Karpas-422 (cell line): ENCODE measurements at regions not wholly inside any gene's neighbourhood (a gene's known extent, or its start where the extent isn't known, plus 50 kb on each side); places are given as distances from the start of the nearest gene placed in this dataset.

Experiments used
- DNase-seq: peaks from one replicate; pipeline ENCODE4 v3.0.0-alpha.2; 2015
- H2AFZ ChIP-seq: fragments of 200-600 bp; sonication (generic); 2 replicates; pipeline ENCODE4 v1.6.1; 2014; ENCODE audit warnings: antibody characterized with exemption, low read length, mixed read lengths
- H3K27ac ChIP-seq: fragments of 200-600 bp; sonication (generic); 2 replicates; pipeline ENCODE4 v1.5.1; 2014; ENCODE audit warnings: mild to moderate bottlenecking, low read length, moderate library complexity
- H3K27me3 ChIP-seq: fragments of 200-600 bp; sonication (generic); 2 replicates; pipeline ENCODE4 v1.6.1; 2014; ENCODE audit warnings: low read length, mixed read lengths
- H3K36me3 ChIP-seq: fragments of 200-600 bp; sonication (generic); 2 replicates; pipeline ENCODE4 v1.6.1; 2014; ENCODE audit warnings: low read length, mixed read lengths; ENCODE audit not compliant: insufficient read depth
- H3K4me1 ChIP-seq: fragments of 200-600 bp; sonication (generic); 2 replicates; pipeline ENCODE4 v1.6.1; 2014; ENCODE audit warnings: mild to moderate bottlenecking, low read length, mixed read lengths
- H3K4me2 ChIP-seq: fragments of 200-600 bp; sonication (generic); 2 replicates; pipeline ENCODE4 v1.6.1; 2014; ENCODE audit warnings: low read length, low read depth, mild to moderate bottlenecking; ENCODE audit not compliant: poor library complexity, severe bottlenecking
- H3K4me3 ChIP-seq: fragments of 200-600 bp; sonication (generic); 2 replicates; pipeline ENCODE4 v1.5.1; 2014; ENCODE audit warnings: mild to moderate bottlenecking, antibody characterized with exemption, low read length, mixed read lengths
- H3K79me2 ChIP-seq: fragments of 200-600 bp; sonication (generic); 2 replicates; pipeline ENCODE4 v1.6.1; 2014; ENCODE audit warnings: mild to moderate bottlenecking, low read length, mixed read lengths
- H3K9ac ChIP-seq: fragments of 200-600 bp; sonication (generic); 2 replicates; pipeline ENCODE4 v1.6.0; 2014; ENCODE audit warnings: low read length
- H3K9me2 ChIP-seq: fragments of 200-600 bp; sonication (generic), shearing (Covaris generic); replicated peaks from 2 replicates; pipeline ENCODE4 v1.6.0; 2014; ENCODE audit warnings: mild to moderate bottlenecking, low read length, moderate library complexity; ENCODE audit not compliant: insufficient read depth
- H3K9me3 ChIP-seq: fragments of 300-700, 200-600 bp; sonication (generic); 2 replicates; pipeline ENCODE4 v1.6.1; 2014; ENCODE audit warnings: low read length, mixed read lengths
- H4K20me1 ChIP-seq: fragments of 200-600 bp; sonication (generic); 2 replicates; pipeline ENCODE4 v1.6.1; 2014; ENCODE audit warnings: mild to moderate bottlenecking, antibody characterized with exemption, low read length, low read depth; ENCODE audit not compliant: insufficient read depth

- H3K9ac ChIP-seq, result no peak overlapping the region
- no peak overlapping the region for H3K4me2 ChIP-seq
- no peaks in the 10 kb centered on the region for H4K20me1 ChIP-seq
- H3K27me3 ChIP-seq, result no peaks in the 10 kb centered on the region
- peaks cover 11% of the 10 kb centered on the region; the same call in 1 of the 2 replicates for H3K9me3 ChIP-seq
- H3K27ac ChIP-seq, result no peak overlapping the region
- no peak overlapping the region for H3K4me3 ChIP-seq
- peak; percentile 79 for DNase-seq
- no peaks in the 10 kb centered on the region for H3K79me2 ChIP-seq
- no peak overlapping the region for H2AFZ ChIP-seq
- H3K36me3 ChIP-seq, result no peaks in the 10 kb centered on the region
- peaks cover 4% of the 10 kb centered on the region; the same call in 1 of the 2 replicates for H3K9me2 ChIP-seq
- no peaks in the 10 kb centered on the region for H3K4me1 ChIP-seq
Measured at GRCh38 chr14:48398675-48399282, 723.4 kb upstream of the MDGA2 start.

DNA sequence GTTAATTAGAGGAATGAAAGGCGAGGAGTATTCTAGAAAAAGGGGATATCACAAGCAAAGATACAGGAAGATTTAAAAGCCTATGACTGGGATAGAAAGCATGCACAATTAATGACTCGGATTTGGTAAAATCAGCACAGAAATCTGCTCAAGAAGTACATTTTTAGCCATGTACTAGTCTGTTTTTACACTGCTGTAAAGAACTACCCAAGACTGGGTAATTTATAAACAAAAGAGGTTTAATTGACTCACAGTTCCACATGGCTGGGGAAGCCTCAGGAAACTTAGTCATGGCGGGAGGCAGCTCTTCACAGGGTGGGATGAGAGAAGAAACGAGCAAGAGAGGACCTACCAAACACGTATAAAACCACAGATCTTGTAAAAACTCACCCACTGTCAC, 716.3 kb upstream of the MDGA2 start:
- no peak overlapping the region for H2AFZ ChIP-seq
- H3K27me3 ChIP-seq, result no peaks in the 10 kb centered on the region
- no peak overlapping the region for H3K9ac ChIP-seq
- H3K79me2 ChIP-seq, result no peaks in the 10 kb centered on the region
- H4K20me1 ChIP-seq, result no peaks in the 10 kb centered on the region
- peaks cover 42% of the 10 kb centered on the region for H3K9me3 ChIP-seq
- H3K36me3 ChIP-seq, result no peaks in the 10 kb centered on the region
- H3K4me3 ChIP-seq, result no peak overlapping the region
- no peaks in the 10 kb centered on the region for H3K4me1 ChIP-seq
- no peak overlapping the region for H3K4me2 ChIP-seq
- no peak overlapping the region for H3K27ac ChIP-seq
- DNase-seq, result no peak
- peaks cover 4% of the 10 kb centered on the region; the same call in 1 of the 2 replicates for H3K9me2 ChIP-seq

DNA sequence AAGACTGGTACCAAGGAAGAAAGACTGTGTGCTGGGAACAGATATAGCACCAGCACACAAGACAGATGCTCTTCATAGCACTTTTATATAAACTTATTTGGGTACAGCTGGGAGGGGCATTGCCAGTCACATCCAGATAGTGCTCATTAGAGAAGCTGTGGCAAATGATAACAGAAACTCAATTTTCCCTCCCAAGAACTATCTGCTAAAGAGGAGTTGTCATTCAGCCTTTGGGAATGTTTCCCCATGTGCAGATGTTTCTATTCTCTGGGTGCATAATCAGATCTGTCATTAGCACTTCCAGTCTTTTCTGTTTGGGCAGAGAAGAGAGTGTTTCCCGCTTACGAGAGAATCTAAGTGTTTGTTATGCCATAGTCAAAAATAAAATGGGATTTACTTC, 714.9 kb upstream of the MDGA2 start:
- peaks cover 46% of the 10 kb centered on the region for H3K9me3 ChIP-seq
- H3K36me3 ChIP-seq, result no peaks in the 10 kb centered on the region
- no peak overlapping the region for H3K4me2 ChIP-seq
- peaks cover 4% of the 10 kb centered on the region; the same call in 1 of the 2 replicates for H3K9me2 ChIP-seq
- H2AFZ ChIP-seq, result no peak overlapping the region
- H3K27me3 ChIP-seq, result no peaks in the 10 kb centered on the region
- H3K4me1 ChIP-seq, result no peaks in the 10 kb centered on the region
- H3K9ac ChIP-seq, result no peak overlapping the region
- no peak for DNase-seq
- H3K4me3 ChIP-seq, result no peak overlapping the region
- no peaks in the 10 kb centered on the region for H3K79me2 ChIP-seq
- no peaks in the 10 kb centered on the region for H4K20me1 ChIP-seq
- H3K27ac ChIP-seq, result no peak overlapping the region

DNA sequence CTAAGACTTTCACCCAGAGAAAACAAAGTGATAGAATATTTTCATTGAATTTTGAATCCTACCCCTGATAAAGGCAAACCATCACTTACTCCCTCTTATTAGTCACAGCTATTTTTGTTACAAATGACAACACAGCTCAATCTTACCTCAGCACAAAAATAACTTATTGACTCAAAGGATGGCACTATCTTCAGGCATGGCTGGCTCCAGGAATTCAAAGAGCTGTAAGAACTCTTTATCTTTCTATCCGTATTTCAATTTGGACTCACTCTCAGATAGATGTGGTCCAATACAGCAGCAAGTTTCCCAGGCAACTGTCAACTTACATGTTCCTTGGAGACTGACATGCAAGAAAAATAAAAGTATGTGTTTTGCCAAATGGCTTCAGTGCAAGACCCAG, 709.4 kb upstream of the MDGA2 start:
- H3K36me3 ChIP-seq, result no peaks in the 10 kb centered on the region
- no peak overlapping the region for H3K4me3 ChIP-seq
- H3K27ac ChIP-seq, result no peak overlapping the region
- H3K4me2 ChIP-seq, result no peak overlapping the region
- H3K27me3 ChIP-seq, result no peaks in the 10 kb centered on the region
- H3K9me2 ChIP-seq, result no peaks in the 10 kb centered on the region
- no peak overlapping the region for H2AFZ ChIP-seq
- no peaks in the 10 kb centered on the region for H3K4me1 ChIP-seq
- H3K9ac ChIP-seq, result no peak overlapping the region
- DNase-seq, result no peak
- H3K79me2 ChIP-seq, result no peaks in the 10 kb centered on the region
- peaks cover 41% of the 10 kb centered on the region for H3K9me3 ChIP-seq
- H4K20me1 ChIP-seq, result no peaks in the 10 kb centered on the region

- Histone ChIP-seq H4K20me1 (no peaks in the 10 kb centered on the region), H2AFZ (no peak overlapping the region), H3K9me2 (no peaks in the 10 kb centered on the region), H3K79me2 (no peaks in the 10 kb centered on the region), H3K36me3 (no peaks in the 10 kb centered on the region), H3K27me3 (no peaks in the 10 kb centered on the region), H3K4me3 (no peak overlapping the region), H3K27ac (no peak overlapping the region), H3K4me1 (no peaks in the 10 kb centered on the region), H3K9ac (no peak overlapping the region), H3K4me2 (no peak overlapping the region), H3K9me3 (peaks cover 55% of the 10 kb centered on the region)
- no peak for DNase-seq
Measured at GRCh38 chr14:48382961-48383360, 707.6 kb upstream of the MDGA2 start.

DNA sequence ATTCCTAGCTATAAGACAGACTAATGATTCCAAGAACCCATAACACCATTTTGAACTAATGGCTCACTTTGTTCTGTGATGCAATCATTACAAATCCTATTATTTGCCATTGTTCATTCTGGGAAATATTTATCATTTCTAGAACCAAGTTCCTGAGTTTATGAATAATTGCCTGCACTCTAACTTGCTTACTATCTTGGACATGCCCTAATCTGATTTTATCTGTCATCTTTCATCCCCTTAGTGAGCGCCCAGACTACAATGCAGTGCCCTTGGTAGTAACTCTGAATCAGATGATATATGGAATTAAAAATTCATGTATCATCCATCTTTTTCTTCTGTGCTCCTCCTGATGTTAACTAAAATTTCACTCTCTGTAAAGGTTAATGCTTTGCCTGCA, 703.1 kb upstream of the MDGA2 start:
- H3K79me2 ChIP-seq, result no peaks in the 10 kb centered on the region
- no peak for DNase-seq
- no peaks in the 10 kb centered on the region for H4K20me1 ChIP-seq
- no peaks in the 10 kb centered on the region for H3K36me3 ChIP-seq
- no peak overlapping the region for H2AFZ ChIP-seq
- H3K4me3 ChIP-seq, result no peak overlapping the region
- no peak overlapping the region for H3K4me2 ChIP-seq
- no peak overlapping the region for H3K27ac ChIP-seq
- H3K27me3 ChIP-seq, result no peaks in the 10 kb centered on the region
- no peaks in the 10 kb centered on the region for H3K4me1 ChIP-seq
- H3K9me2 ChIP-seq, result no peaks in the 10 kb centered on the region
- peaks cover 55% of the 10 kb centered on the region for H3K9me3 ChIP-seq
- no peak overlapping the region for H3K9ac ChIP-seq

DNA sequence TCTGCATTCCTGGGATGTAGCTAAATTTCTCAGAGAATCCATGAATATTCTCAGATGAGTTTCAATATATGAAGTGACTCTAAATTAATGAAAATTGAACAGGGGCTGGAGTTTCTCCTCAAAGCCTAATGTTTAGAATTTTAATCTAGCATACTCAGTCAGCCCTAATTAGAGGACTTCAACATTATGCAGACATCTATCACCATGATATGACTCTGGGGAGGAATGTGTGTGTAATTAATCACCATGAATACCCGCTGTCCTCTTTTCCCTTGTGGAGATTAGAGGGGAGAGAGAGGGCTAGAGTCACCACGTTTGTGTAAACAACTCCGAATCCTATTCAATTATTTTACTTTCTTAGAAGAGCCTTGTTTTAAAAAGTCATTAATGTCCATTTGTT, 698.6 kb upstream of the MDGA2 start:
- no peak for DNase-seq
- Histone ChIP-seq H3K4me3 (no peak overlapping the region), H3K27me3 (no peaks in the 10 kb centered on the region), H2AFZ (no peak overlapping the region), H3K36me3 (no peaks in the 10 kb centered on the region), H3K9me3 (peaks cover 31% of the 10 kb centered on the region), H3K79me2 (no peaks in the 10 kb centered on the region), H3K9me2 (no peaks in the 10 kb centered on the region), H3K4me1 (no peaks in the 10 kb centered on the region), H3K27ac (no peak overlapping the region), H4K20me1 (no peaks in the 10 kb centered on the region), H3K4me2 (no peak overlapping the region), H3K9ac (no peak overlapping the region)

GRCh38 chr14:48350971-48351370, 675.6 kb upstream of the MDGA2 start:
- Histone ChIP-seq H3K79me2 (no peaks in the 10 kb centered on the region), H2AFZ (no peak overlapping the region), H3K9me3 (peaks cover 56% of the 10 kb centered on the region), H3K4me3 (no peak overlapping the region), H3K27ac (no peak overlapping the region), H3K9me2 (no peaks in the 10 kb centered on the region), H3K9ac (no peak overlapping the region), H4K20me1 (no peaks in the 10 kb centered on the region), H3K27me3 (no peaks in the 10 kb centered on the region), H3K4me1 (no peaks in the 10 kb centered on the region), H3K4me2 (no peak overlapping the region), H3K36me3 (no peaks in the 10 kb centered on the region)
- DNase-seq, result no peak

- no peak overlapping the region for H3K4me2 ChIP-seq
- no peak overlapping the region for H3K9ac ChIP-seq
- no peaks in the 10 kb centered on the region for H3K9me2 ChIP-seq
- no peaks in the 10 kb centered on the region for H3K79me2 ChIP-seq
- no peaks in the 10 kb centered on the region for H3K4me1 ChIP-seq
- H3K9me3 ChIP-seq, result peaks cover 56% of the 10 kb centered on the region
- H3K27me3 ChIP-seq, result no peaks in the 10 kb centered on the region
- H3K27ac ChIP-seq, result no peak overlapping the region
- no peaks in the 10 kb centered on the region for H4K20me1 ChIP-seq
- DNase-seq, result no peak
- H3K36me3 ChIP-seq, result no peaks in the 10 kb centered on the region
- no peak overlapping the region for H3K4me3 ChIP-seq
- no peak overlapping the region for H2AFZ ChIP-seq
Measured at GRCh38 chr14:48349689-48350088, 674.3 kb upstream of the MDGA2 start.
